Stimulated activated CD4-positive, alpha-beta T cell treated with anti-CD3 and anti-CD28 coated beads, TNF-alpha, amount 100 ng/mL, for 24 hours (primary cell): ENCODE measurements at regions not wholly inside any gene's neighbourhood (a gene's known extent, or its start where the extent isn't known, plus 50 kb on each side); places are given as distances from the start of the nearest gene placed in this dataset.
"Not testable (repeated sequence)": the region's sequence is repeated elsewhere in the genome, so short reads cannot be mapped to it uniquely, and the experiment has no call there.

Experiments used
- DNase-seq, 3 experiments: peaks; one replicate each; pipeline ENCODE4 v3.0.0-alpha.2; 2020; ENCODE audit warnings: low read depth in 3 of 3

GRCh38 chr21:15669247-15669646 is 60.5 kb upstream of the USP25 start:
- DNase-seq: no peak

GRCh38 chr21:15671188-15671587 is 58.6 kb upstream of the USP25 start:
- DNase-seq: no peak

GRCh38 chr21:15672578-15672977 is 57.2 kb upstream of the USP25 start:
- DNase-seq: not testable (repeated sequence)

DNA sequence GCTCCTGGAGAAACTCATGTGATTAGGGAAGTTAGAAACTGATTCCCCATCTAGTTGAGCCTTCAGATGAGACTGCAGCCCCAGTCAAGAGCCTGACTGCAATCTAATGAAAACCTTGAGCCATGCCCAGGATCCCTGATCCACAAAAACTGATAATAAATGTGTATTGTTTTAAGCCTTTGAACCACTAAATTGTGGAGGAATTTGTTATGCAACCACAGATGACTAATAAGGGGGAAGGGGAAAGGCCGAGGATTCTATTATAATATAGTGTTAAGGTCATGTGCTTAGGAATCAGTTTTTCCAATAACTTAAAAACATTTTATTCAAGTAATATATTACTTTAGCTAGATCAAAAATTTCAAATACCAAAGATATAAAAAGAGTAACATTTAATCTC is 52.8 kb upstream of the USP25 start:
- DNase-seq: no peak

DNA sequence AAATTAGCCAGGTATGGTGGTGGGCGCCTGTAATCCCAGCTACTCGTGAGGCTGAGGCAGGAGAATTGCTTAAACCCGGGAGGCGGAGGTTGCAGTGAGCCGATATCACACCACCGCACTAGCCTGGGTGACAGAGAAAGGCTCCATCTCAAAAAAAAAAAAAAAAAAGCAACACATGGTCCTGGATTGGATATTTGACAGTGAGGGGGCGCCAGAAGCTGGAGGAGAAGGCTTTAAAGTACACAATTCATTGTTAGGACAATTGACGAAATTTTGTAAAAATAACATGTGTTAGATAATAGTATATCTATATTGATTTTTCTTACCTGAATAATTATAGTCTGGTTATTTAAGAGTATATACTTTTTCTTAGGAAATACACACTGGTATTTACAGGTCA is 50.2 kb upstream of the USP25 start:
- no peak for DNase-seq
